NT2/D1 (cell line): ENCODE measurements at regions not wholly inside any gene's neighbourhood (a gene's known extent, or its start where the extent isn't known, plus 50 kb on each side); places are given as distances from the start of the nearest gene placed in this dataset.

ENCODE experiments used
- YY1 ChIP-seq: IDR thresholded peaks from 2 replicates; pipeline ENCODE4 v1.6.1; 2011; ENCODE audit not compliant: insufficient read length, insufficient read depth
- ZNF274 ChIP-seq: IDR thresholded peaks from 2 replicates; pipeline ENCODE4 v1.6.1; 2011; ENCODE audit warnings: mild to moderate bottlenecking, low read depth, low read length

GRCh38 chr11:92340839-92341238 lies 116.2 kb downstream of the FAT3 start:
- TF ChIP-seq ZNF274 (no peak), YY1 (no peak)
